K562 (cell line): ENCODE measurements at regions not wholly inside any gene's neighbourhood (a gene's known extent, or its start where the extent isn't known, plus 50 kb on each side); places are given as distances from the start of the nearest gene placed in this dataset.

Experiments used
- HDAC1 ChIP-seq, 2 experiments: fragments of 450-650 bp; IDR thresholded peaks; 2 replicates each; pipeline ENCODE4 v1.6.1; 2016 to 2017; ENCODE audit warnings: inconsistent platforms in 1 of 2, mild to moderate bottlenecking in 1 of 2, moderate library complexity in 1 of 2
- TF ChIP-seq, protein P1 (sequence below), 2 experiments: fragments of 450-650 bp in 1 of 2; sonication (generic) in 1 of 2; formaldehyde crosslinking in 1 of 2; IDR thresholded peaks; 2 replicates each; pipeline versions ENCODE4 v1.7.1 to v1.9.0; 2016 to 2022; ENCODE audit warnings: inconsistent platforms in 1 of 2, mild to moderate bottlenecking in 1 of 2, missing genetic modification reagents in 1 of 2

DNA sequence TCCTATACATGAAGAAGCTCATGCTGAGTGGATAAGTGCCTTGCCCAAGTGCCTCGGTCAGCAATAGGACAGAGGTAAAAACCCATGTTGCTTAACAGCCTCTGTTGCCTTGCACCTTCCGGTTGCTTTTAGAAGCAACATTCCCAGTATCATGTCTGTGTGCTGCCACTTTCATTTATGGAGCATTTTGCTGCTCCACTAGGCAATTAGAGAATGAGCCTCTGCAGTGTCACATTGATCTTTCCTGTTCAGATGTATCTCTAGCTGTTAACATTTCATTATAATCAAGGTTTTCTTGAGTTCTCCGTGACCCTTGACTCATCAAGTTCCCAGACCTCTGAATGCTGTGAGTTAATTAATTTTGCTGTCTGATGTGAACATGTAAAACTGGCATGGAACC, 134.5 kb upstream of the EPB41L3 start (continued):
- TF ChIP-seq, protein P1, sequence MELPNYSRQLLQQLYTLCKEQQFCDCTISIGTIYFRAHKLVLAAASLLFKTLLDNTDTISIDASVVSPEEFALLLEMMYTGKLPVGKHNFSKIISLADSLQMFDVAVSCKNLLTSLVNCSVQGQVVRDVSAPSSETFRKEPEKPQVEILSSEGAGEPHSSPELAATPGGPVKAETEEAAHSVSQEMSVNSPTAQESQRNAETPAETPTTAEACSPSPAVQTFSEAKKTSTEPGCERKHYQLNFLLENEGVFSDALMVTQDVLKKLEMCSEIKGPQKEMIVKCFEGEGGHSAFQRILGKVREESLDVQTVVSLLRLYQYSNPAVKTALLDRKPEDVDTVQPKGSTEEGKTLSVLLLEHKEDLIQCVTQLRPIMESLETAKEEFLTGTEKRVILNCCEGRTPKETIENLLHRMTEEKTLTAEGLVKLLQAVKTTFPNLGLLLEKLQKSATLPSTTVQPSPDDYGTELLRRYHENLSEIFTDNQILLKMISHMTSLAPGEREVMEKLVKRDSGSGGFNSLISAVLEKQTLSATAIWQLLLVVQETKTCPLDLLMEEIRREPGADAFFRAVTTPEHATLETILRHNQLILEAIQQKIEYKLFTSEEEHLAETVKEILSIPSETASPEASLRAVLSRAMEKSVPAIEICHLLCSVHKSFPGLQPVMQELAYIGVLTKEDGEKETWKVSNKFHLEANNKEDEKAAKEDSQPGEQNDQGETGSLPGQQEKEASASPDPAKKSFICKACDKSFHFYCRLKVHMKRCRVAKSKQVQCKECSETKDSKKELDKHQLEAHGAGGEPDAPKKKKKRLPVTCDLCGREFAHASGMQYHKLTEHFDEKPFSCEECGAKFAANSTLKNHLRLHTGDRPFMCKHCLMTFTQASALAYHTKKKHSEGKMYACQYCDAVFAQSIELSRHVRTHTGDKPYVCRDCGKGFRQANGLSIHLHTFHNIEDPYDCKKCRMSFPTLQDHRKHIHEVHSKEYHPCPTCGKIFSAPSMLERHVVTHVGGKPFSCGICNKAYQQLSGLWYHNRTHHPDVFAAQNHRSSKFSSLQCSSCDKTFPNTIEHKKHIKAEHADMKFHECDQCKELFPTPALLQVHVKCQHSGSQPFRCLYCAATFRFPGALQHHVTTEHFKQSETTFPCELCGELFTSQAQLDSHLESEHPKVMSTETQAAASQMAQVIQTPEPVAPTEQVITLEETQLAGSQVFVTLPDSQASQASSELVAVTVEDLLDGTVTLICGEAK (IDR thresholded peaks at IDR 0.05): no peak
- TF ChIP-seq, protein P1 (CRISPR knock-in tag; IDR thresholded peaks at IDR 0.05): no peak
- TF ChIP-seq HDAC1 (IDR thresholded peaks at IDR 0.05): no peak
- TF ChIP-seq, all 486 proteins: peak for 0
